Ishikawa (cell line): ENCODE measurements at regions not wholly inside any gene's neighbourhood (a gene's known extent, or its start where the extent isn't known, plus 50 kb on each side); places are given as distances from the start of the nearest gene placed in this dataset.

Source experiments
- CEBPB ChIP-seq: IDR thresholded peaks from 2 replicates; pipeline ENCODE4 v1.6.1; 2012
- CREB1 ChIP-seq: IDR thresholded peaks from 2 replicates; pipeline ENCODE4 v1.6.1; 2012; ENCODE audit warnings: low read depth
- EP300 ChIP-seq: IDR thresholded peaks from 2 replicates; pipeline ENCODE4 v1.6.1; 2012; ENCODE audit warnings: borderline replicate concordance
- FOXM1 ChIP-seq: IDR thresholded peaks from 2 replicates; pipeline ENCODE4 v1.6.1; 2012; ENCODE audit warnings: low read depth, borderline replicate concordance
- NFIC ChIP-seq: IDR thresholded peaks from 2 replicates; pipeline ENCODE4 v1.6.1; 2012
- RAD21 ChIP-seq: IDR thresholded peaks from 2 replicates; pipeline ENCODE4 v1.6.1; 2012; ENCODE audit warnings: low read depth
- REST ChIP-seq: IDR thresholded peaks from 2 replicates; pipeline ENCODE4 v1.6.1; 2012; ENCODE audit warnings: low read depth, mild to moderate bottlenecking
- ZBTB7A ChIP-seq: IDR thresholded peaks from 2 replicates; pipeline ENCODE4 v1.6.1; 2012; ENCODE audit warnings: low read depth

GRCh38 chr1:24984800-24985522 lies 54.9 kb upstream of the RUNX3 start:
- TF ChIP-seq CREB1 = no peak
- no peak for TF ChIP-seq NFIC
- TF ChIP-seq CEBPB = no peak
- no peak for TF ChIP-seq ZBTB7A
- TF ChIP-seq EP300 = no peak
- no peak for TF ChIP-seq RAD21
- TF ChIP-seq REST = no peak
- TF ChIP-seq FOXM1 = no peak
